ENCODE measurements at regions not wholly inside any gene's neighbourhood (a gene's known extent, or its start where the extent isn't known, plus 50 kb on each side); places are given as distances from the start of the nearest gene placed in this dataset.

GRCh38 chr7:86164827-86165226 lies 478.9 kb upstream of the GRM3 start:
- no peak for DNase-seq (ENCODE audit: low read depth)
- H3K4me3 ChIP-seq (ENCODE audit: low read depth, low read length): no peak overlapping the region
- in situ Hi-C loops (cut with HindIII; ENCODE audit: low sequenced_read_pairs): no loop called here
- no peak for TF ChIP-seq CTCF (IDR thresholded peaks at IDR 0.05; ENCODE audit: low read depth, low read length, missing control alignments)

GRCh38 chr7:86158111-86158510 lies 485.6 kb upstream of the GRM3 start:
- H3K4me3 ChIP-seq (ENCODE audit: low read depth, low read length): no peak overlapping the region
- TF ChIP-seq CTCF (IDR thresholded peaks at IDR 0.05; ENCODE audit: low read depth, low read length, missing control alignments): no peak
- no peak for DNase-seq (ENCODE audit: low read depth)
- in situ Hi-C loops (cut with HindIII; ENCODE audit: low sequenced_read_pairs): no loop called here

- in situ Hi-C loops (cut with HindIII; ENCODE audit: low sequenced_read_pairs): no loop called here
- H3K4me3 ChIP-seq (ENCODE audit: low read depth, low read length): no peak overlapping the region
- DNase-seq (ENCODE audit: low read depth): no peak
- no peak for TF ChIP-seq CTCF (IDR thresholded peaks at IDR 0.05; ENCODE audit: low read depth, low read length, missing control alignments)
Measured at GRCh38 chr7:86155623-86156022, 488.1 kb upstream of the GRM3 start.

- no peak overlapping the region for H3K4me3 ChIP-seq (ENCODE audit: low read depth, low read length)
- no peak for DNase-seq (ENCODE audit: low read depth)
- in situ Hi-C loops (cut with HindIII; ENCODE audit: low sequenced_read_pairs): no loop called here
- TF ChIP-seq CTCF (IDR thresholded peaks at IDR 0.05; ENCODE audit: low read depth, low read length, missing control alignments): no peak
Measured at GRCh38 chr7:86152926-86153325, 490.8 kb upstream of the GRM3 start.

- no peak for DNase-seq (ENCODE audit: low read depth)
- in situ Hi-C loops (cut with HindIII; ENCODE audit: low sequenced_read_pairs): no loop called here
- TF ChIP-seq CTCF (IDR thresholded peaks at IDR 0.05; ENCODE audit: low read depth, low read length, missing control alignments): no peak
- H3K4me3 ChIP-seq (ENCODE audit: low read depth, low read length): no peak overlapping the region
Measured at GRCh38 chr7:86149024-86149665, 494.6 kb upstream of the GRM3 start.

GRCh38 chr7:86148501-86148900 lies 495.2 kb upstream of the GRM3 start:
- no peak for DNase-seq (ENCODE audit: low read depth)
- in situ Hi-C loops (cut with HindIII; ENCODE audit: low sequenced_read_pairs): no loop called here
- TF ChIP-seq CTCF (IDR thresholded peaks at IDR 0.05; ENCODE audit: low read depth, low read length, missing control alignments): no peak
- no peak overlapping the region for H3K4me3 ChIP-seq (ENCODE audit: low read depth, low read length)
